SU-DHL-6 (cell line): ENCODE measurements at regions not wholly inside any gene's neighbourhood (a gene's known extent, or its start where the extent isn't known, plus 50 kb on each side); places are given as distances from the start of the nearest gene placed in this dataset.

Experiments
- H2AFZ ChIP-seq: fragments of 200-600 bp; sonication (generic); 2 replicates; pipeline ENCODE4 v1.6.1; 2014; ENCODE audit warnings: low read depth, mild to moderate bottlenecking, moderate library complexity, mixed read lengths, antibody characterized with exemption, low read length; ENCODE audit not compliant: severe bottlenecking
- H3F3A ChIP-seq: fragments of 200-600 bp; shearing (Covaris generic); 2 replicates; pipeline ENCODE4 v1.6.0; 2016; ENCODE audit warnings: antibody characterized with exemption, mild to moderate bottlenecking; ENCODE audit not compliant: insufficient read depth
- H3K27ac ChIP-seq: fragments of 200-600 bp; sonication (generic); 2 replicates; pipeline ENCODE4 v1.5.1; 2016; ENCODE audit warnings: low read depth, mild to moderate bottlenecking, low read length, moderate library complexity, mixed read lengths
- H3K27me3 ChIP-seq: fragments of 200-600 bp; sonication (generic), shearing (Covaris generic); 2 replicates; pipeline ENCODE4 v1.6.0; 2014; ENCODE audit warnings: mild to moderate bottlenecking, low read length
- H3K36me3 ChIP-seq: fragments of 200-600 bp; sonication (generic); 2 replicates; pipeline ENCODE4 v1.6.1; 2014; ENCODE audit warnings: mild to moderate bottlenecking, low read length, mixed read lengths
- H3K4me2 ChIP-seq: fragments of 300-600, 200-600 bp; shearing (Covaris generic), sonication (generic); 2 replicates; pipeline ENCODE4 v1.6.0; 2014; ENCODE audit warnings: low read length, low read depth, mild to moderate bottlenecking; ENCODE audit not compliant: poor library complexity, severe bottlenecking
- H3K4me3 ChIP-seq: fragments of 200-600 bp; sonication (generic); 2 replicates; pipeline ENCODE4 v1.5.1; 2014; ENCODE audit warnings: antibody characterized with exemption, low read length, mild to moderate bottlenecking, mixed read lengths; ENCODE audit not compliant: insufficient read depth, poor library complexity, severe bottlenecking
- H3K79me2 ChIP-seq: fragments of 200-600 bp; sonication (generic); 2 replicates; pipeline ENCODE4 v1.6.1; 2014; ENCODE audit warnings: mild to moderate bottlenecking, low read length, moderate library complexity; ENCODE audit not compliant: insufficient read depth
- H3K9ac ChIP-seq: fragments of 200-600 bp; sonication (generic); 2 replicates; pipeline ENCODE4 v1.7.0; 2014; ENCODE audit warnings: mild to moderate bottlenecking, low read length
- H3K9me2 ChIP-seq: fragments of 200-600 bp; sonication (generic); replicated peaks from 2 replicates; pipeline ENCODE4 v1.6.1; 2014; ENCODE audit warnings: low read length; ENCODE audit not compliant: insufficient read depth
- H3K9me3 ChIP-seq: fragments of 200-600 bp; sonication (generic); 2 replicates; pipeline ENCODE4 v1.6.1; 2014; ENCODE audit warnings: low read length, mixed read lengths; ENCODE audit not compliant: insufficient read depth
- H4K20me1 ChIP-seq: fragments of 200-600 bp; sonication (generic); 2 replicates; pipeline ENCODE4 v1.6.1; 2014; ENCODE audit warnings: low read depth, mild to moderate bottlenecking, antibody characterized with exemption, low read length, moderate library complexity, mixed read lengths
- EZH2phosphoT487 ChIP-seq: fragments of 200-600 bp; sonication (generic), shearing (Covaris generic); conservative IDR thresholded peaks from 2 replicates; pipeline ENCODE4 v1.6.1; 2018; ENCODE audit warnings: mild to moderate bottlenecking, antibody characterized with exemption, low read length, moderate library complexity, mixed read lengths
- TF ChIP-seq, protein P1 (sequence below): fragments of 200-600 bp; sonication (generic); IDR thresholded peaks from one replicate; pipeline ENCODE4 v1.5.1; 2017; ENCODE audit warnings: antibody characterized with exemption, mild to moderate bottlenecking, low read length, moderate library complexity; ENCODE audit not compliant: insufficient read depth, poor library complexity, severe bottlenecking

- Histone ChIP-seq H2AFZ (no peak overlapping the region), H3K9me3 (no peaks in the 10 kb centered on the region), H3K9me2 (no peaks in the 10 kb centered on the region), H3K9ac (no peak overlapping the region), H3F3A (no peaks in the 10 kb centered on the region), H3K4me2 (no peak overlapping the region), H3K79me2 (no peaks in the 10 kb centered on the region), H3K36me3 (no peaks in the 10 kb centered on the region), H3K4me3 (no peak overlapping the region), H4K20me1 (no peaks in the 10 kb centered on the region), H3K27ac (no peak overlapping the region), H3K27me3 (no peaks in the 10 kb centered on the region)
- no peak for TF ChIP-seq EZH2phosphoT487
- TF ChIP-seq, protein P1, sequence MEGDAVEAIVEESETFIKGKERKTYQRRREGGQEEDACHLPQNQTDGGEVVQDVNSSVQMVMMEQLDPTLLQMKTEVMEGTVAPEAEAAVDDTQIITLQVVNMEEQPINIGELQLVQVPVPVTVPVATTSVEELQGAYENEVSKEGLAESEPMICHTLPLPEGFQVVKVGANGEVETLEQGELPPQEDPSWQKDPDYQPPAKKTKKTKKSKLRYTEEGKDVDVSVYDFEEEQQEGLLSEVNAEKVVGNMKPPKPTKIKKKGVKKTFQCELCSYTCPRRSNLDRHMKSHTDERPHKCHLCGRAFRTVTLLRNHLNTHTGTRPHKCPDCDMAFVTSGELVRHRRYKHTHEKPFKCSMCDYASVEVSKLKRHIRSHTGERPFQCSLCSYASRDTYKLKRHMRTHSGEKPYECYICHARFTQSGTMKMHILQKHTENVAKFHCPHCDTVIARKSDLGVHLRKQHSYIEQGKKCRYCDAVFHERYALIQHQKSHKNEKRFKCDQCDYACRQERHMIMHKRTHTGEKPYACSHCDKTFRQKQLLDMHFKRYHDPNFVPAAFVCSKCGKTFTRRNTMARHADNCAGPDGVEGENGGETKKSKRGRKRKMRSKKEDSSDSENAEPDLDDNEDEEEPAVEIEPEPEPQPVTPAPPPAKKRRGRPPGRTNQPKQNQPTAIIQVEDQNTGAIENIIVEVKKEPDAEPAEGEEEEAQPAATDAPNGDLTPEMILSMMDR: no peak
Measured at GRCh38 chr18:78838183-78838582, 141.4 kb upstream of the SALL3 start.

DNA sequence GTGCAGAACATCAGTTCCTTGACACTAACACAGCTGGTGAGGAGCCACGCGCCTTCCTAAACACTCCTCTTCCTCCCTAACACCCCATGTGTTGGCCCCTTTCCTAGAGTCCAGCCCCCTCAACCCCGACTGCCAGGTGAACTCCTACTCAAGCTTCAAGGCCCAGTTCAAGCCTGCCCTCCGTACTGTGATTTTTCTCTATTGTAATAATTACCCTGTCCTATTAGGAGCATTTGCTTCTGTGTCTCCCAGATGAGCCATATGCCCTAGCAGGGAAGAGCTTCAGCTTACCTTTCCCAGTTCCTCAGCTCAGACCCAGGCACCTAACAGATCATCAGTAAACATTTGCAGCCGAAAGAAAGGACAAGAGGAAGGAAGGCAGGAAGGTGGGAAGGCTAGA is 130.6 kb upstream of the SALL3 start:
- Histone ChIP-seq H4K20me1 (no peaks in the 10 kb centered on the region), H3K36me3 (no peaks in the 10 kb centered on the region), H3K9me3 (0 out of 2 replicates have a peak, but pooled peaks cover 3% of the 10 kb centered on the region), H3K27me3 (no peaks in the 10 kb centered on the region), H3K9me2 (no peaks in the 10 kb centered on the region), H3K79me2 (no peaks in the 10 kb centered on the region), H3K4me3 (no peak overlapping the region), H3K9ac (no peak overlapping the region), H3F3A (no peaks in the 10 kb centered on the region), H3K4me2 (no peak overlapping the region), H2AFZ (no peak overlapping the region), H3K27ac (no peak overlapping the region)
- no peak for TF ChIP-seq EZH2phosphoT487
- TF ChIP-seq, protein P1: no peak

DNA sequence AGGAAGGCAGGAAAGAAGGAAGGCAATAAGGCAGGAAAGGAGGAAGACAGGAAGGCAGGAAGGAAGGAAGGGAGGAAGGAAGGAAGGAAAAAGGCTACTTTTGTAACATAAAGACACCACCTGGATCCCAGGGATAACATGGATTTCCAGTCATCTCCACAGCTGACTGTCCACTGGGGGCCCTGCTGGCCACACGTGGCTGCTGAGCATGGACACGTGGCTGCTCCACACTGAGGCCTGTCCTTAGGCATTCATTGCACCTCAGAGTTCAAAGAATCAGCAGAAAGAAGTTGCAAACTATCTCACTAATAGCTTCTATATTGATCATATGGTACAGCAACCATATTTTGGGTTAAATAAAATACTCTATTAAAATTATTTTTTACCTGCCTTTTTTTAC is 130.2 kb upstream of the SALL3 start:
- Histone ChIP-seq H4K20me1 (no peaks in the 10 kb centered on the region), H2AFZ (no peak overlapping the region), H3K4me3 (no peak overlapping the region), H3K27me3 (no peaks in the 10 kb centered on the region), H3K9me3 (0 out of 2 replicates have a peak, but pooled peaks cover 3% of the 10 kb centered on the region), H3K9me2 (no peaks in the 10 kb centered on the region), H3K79me2 (no peaks in the 10 kb centered on the region), H3K4me2 (no peak overlapping the region), H3F3A (no peaks in the 10 kb centered on the region), H3K9ac (no peak overlapping the region), H3K27ac (no peak overlapping the region), H3K36me3 (no peaks in the 10 kb centered on the region)
- no peak for TF ChIP-seq EZH2phosphoT487
- TF ChIP-seq, protein P1: no peak
